WERI-Rb-1 (cell line): ENCODE measurements at regions not wholly inside any gene's neighbourhood (a gene's known extent, or its start where the extent isn't known, plus 50 kb on each side); places are given as distances from the start of the nearest gene placed in this dataset.

ENCODE experiments used
- DNase-seq: peaks from one replicate; pipeline ENCODE4 v3.0.0-alpha.2; 2020
- H3K27ac ChIP-seq: fragments of 250-450 bp; sonication (Bioruptor Pico); 2 replicates; pipeline ENCODE4 v1.5.1; 2020; ENCODE audit warnings: mild to moderate bottlenecking, moderate library complexity
- H3K27me3 ChIP-seq: fragments of 250-450 bp; sonication (Bioruptor Pico); 2 replicates; pipeline ENCODE4 v1.5.1; 2021; ENCODE audit warnings: mild to moderate bottlenecking, low read depth, moderate library complexity; ENCODE audit not compliant: insufficient read depth, severe bottlenecking
- H3K36me3 ChIP-seq: fragments of 250-450 bp; sonication (Bioruptor Pico); 2 replicates; pipeline ENCODE4 v1.5.1; 2020; ENCODE audit warnings: mild to moderate bottlenecking, moderate library complexity
- H3K4me3 ChIP-seq: 2 replicates; pipeline ENCODE4 v1.5.1; 2011; ENCODE audit warnings: low read depth, mild to moderate bottlenecking, control low read depth, low read length
- H3K9me3 ChIP-seq: fragments of 250-450 bp; sonication (Bioruptor Pico); 2 replicates; pipeline ENCODE4 v1.5.1; 2021; ENCODE audit warnings: mild to moderate bottlenecking, moderate library complexity; ENCODE audit not compliant: severe bottlenecking
- TF ChIP-seq, protein P1 (sequence below): IDR thresholded peaks from 2 replicates; pipeline ENCODE4 v1.5.1; 2011; ENCODE audit warnings: low read depth, mild to moderate bottlenecking, control low read depth, inconsistent platforms, low read length

DNA sequence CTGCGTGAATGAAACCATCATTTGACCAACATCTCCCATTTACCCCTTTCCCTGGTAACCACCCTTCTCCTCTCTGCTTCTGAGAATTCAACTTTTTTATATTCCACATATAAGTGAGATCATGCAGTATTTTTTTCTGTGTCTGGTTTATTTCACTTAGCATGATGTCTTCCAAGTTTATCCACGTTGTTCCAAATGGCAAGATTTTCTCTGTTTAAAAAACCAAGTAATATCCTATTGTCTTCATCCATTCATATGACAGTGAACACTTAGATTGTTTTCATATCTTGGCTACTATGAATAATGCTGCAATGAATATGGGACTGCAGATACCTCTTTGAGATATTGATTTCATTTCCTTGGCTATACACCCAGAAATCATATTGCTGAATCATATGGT, 362.4 kb upstream of the SLC7A11 start:
- no peaks in the 10 kb centered on the region for H3K27me3 ChIP-seq
- no peak overlapping the region for H3K27ac ChIP-seq
- H3K4me3 ChIP-seq = no peak overlapping the region
- peaks cover 15% of the 10 kb centered on the region for H3K9me3 ChIP-seq
- TF ChIP-seq, protein P1, sequence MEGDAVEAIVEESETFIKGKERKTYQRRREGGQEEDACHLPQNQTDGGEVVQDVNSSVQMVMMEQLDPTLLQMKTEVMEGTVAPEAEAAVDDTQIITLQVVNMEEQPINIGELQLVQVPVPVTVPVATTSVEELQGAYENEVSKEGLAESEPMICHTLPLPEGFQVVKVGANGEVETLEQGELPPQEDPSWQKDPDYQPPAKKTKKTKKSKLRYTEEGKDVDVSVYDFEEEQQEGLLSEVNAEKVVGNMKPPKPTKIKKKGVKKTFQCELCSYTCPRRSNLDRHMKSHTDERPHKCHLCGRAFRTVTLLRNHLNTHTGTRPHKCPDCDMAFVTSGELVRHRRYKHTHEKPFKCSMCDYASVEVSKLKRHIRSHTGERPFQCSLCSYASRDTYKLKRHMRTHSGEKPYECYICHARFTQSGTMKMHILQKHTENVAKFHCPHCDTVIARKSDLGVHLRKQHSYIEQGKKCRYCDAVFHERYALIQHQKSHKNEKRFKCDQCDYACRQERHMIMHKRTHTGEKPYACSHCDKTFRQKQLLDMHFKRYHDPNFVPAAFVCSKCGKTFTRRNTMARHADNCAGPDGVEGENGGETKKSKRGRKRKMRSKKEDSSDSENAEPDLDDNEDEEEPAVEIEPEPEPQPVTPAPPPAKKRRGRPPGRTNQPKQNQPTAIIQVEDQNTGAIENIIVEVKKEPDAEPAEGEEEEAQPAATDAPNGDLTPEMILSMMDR = no peak
- DNase-seq = no peak
- H3K36me3 ChIP-seq = no peaks in the 10 kb centered on the region

DNA sequence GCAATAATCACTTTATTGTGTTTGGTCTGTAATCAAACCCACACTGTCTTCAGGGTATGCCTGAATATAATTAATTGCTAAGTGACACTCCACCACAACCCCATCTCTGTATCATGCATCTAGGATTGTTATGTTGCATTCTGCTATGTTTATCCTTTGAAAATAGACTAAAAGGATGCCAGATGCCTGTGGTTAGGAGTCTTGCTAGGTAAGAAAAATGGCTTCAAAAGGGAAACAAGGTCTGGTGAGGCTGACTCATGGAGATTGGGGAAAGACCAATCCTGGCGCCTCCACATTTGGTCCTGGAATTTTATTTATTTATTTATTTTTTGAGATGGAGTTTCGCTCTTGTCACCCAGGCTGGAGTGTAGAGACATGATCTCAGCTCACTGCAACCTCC, 360.5 kb upstream of the SLC7A11 start:
- TF ChIP-seq, protein P1 = no peak
- DNase-seq = no peak
- H3K9me3 ChIP-seq = peaks cover 15% of the 10 kb centered on the region

DNA sequence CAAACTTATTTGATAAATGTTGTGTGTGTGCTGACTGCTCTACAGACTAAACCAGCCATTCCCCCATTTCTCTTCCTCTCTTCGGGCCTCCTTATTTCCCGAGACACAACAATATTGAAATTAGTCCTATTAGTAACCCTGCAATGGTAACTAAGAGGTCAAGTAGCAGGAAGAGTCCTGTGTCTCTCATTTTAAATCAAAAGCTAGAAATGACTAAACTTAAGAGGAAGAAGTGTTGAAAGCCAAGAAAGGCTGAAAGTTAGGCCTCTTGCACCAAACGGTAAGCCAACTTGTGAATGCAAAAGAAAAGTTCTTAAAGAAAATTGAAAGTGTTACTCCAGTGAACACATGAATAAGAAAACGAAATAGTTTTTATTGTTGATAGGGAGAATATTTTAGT, 357.8 kb upstream of the SLC7A11 start:
- H3K4me3 ChIP-seq = no peak overlapping the region
- no peaks in the 10 kb centered on the region for H3K27me3 ChIP-seq
- H3K9me3 ChIP-seq = peaks cover 15% of the 10 kb centered on the region
- no peak overlapping the region for H3K27ac ChIP-seq
- TF ChIP-seq, protein P1 = no peak
- H3K36me3 ChIP-seq = no peaks in the 10 kb centered on the region
- no peak for DNase-seq

More for the DNA sequence above, 360.5 kb upstream of the SLC7A11 start:
- Histone ChIP-seq H3K36me3 (no peaks in the 10 kb centered on the region), H3K4me3 (no peak overlapping the region), H3K27me3 (no peaks in the 10 kb centered on the region), H3K27ac (no peak overlapping the region)

DNA sequence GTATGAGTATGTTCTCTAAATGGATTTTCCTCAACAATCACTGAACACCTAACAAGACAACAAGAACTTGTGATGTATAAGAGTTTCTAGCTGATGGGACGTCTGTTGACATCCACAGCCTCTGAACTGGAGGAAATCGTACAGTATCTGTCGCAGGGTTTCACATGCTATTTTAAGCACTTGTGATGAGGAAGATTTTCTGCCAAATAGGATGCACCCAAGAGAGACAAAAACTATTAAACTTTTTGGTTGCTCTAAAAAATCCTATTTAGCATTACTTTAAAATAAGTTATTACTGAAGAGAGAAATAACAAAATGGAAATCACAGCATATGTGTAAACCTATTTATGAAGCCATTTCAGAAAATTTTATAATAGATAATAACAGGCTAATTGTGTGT, 356.1 kb upstream of the SLC7A11 start:
- Histone ChIP-seq H3K4me3 (no peak overlapping the region), H3K27me3 (no peaks in the 10 kb centered on the region), H3K36me3 (no peaks in the 10 kb centered on the region), H3K9me3 (peaks cover 13% of the 10 kb centered on the region), H3K27ac (no peak overlapping the region)
- DNase-seq = no peak
- TF ChIP-seq, protein P1 = no peak

DNA sequence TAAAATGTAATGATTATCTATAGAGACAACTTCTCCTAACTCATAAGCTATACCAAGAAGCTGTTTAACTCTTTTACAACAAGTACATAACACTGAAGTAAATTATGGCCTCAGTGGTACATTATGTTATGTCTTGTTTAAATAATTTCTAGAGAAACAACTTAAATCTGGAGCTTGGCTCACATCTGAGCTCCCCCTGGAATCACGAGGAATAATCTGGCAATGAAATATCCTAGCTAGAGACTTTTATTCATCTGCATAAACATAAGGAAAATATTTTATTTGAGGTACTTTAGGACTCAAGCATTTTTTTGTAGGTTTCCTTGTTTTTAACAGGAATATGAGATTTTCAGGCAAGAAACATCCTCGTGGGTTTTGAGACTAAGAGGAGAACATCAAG, 354.7 kb upstream of the SLC7A11 start:
- TF ChIP-seq, protein P1 = no peak
- Histone ChIP-seq H3K27me3 (no peaks in the 10 kb centered on the region), H3K4me3 (no peak overlapping the region), H3K36me3 (no peaks in the 10 kb centered on the region), H3K27ac (no peak overlapping the region), H3K9me3 (peaks cover 7% of the 10 kb centered on the region)
- DNase-seq = no peak

DNA sequence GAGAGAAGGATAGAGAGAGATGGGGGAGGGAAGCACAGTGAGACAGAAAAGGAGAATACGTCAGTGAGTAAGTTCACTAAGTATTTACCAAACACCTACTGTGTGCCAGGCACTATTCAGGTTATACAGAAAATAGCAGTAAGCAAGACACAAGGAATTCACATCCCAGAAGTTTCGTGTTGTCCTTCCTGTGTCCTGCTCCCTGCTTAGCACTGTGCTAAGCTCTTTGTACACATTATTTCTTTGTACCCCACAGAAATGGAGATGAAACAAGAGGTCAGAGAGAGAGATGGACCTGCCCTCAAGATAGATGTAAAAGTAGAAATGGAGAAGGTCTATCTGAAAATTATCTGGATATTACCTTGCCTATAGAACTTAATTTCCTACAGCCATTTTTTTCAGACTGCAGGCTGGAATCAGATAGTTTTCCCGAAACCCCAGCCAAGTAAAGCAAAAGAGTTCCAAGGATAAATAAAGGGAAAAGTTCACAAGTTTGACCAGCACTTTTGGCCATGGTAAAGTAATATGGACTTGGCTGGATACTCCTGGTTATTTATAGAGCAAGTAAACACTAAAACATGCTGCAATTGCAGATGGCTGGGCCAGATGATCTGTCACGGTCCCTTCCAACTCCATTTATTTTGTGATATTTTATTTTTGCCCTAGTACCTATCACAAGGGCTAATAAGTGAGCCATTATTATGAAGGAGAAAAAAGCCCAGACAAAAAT, 353.7 kb upstream of the SLC7A11 start:
- H3K36me3 ChIP-seq = no peaks in the 10 kb centered on the region
- H3K27ac ChIP-seq = no peak overlapping the region
- no peaks in the 10 kb centered on the region for H3K9me3 ChIP-seq
- H3K27me3 ChIP-seq = no peaks in the 10 kb centered on the region
- DNase-seq = no peak
- H3K4me3 ChIP-seq = no peak overlapping the region
- TF ChIP-seq, protein P1 = no peak
